ENCODE measurements at regions not wholly inside any gene's neighbourhood (a gene's known extent, or its start where the extent isn't known, plus 50 kb on each side); places are given as distances from the start of the nearest gene placed in this dataset.

GRCh38 chr22:48920776-48921241, 906.9 kb downstream of the BRD1 start (continued):
- TF ChIP-seq REST (IDR thresholded peaks at IDR 0.05; ENCODE audit: unreplicated experiment): no peak
- TF ChIP-seq STAT1 (IDR thresholded peaks at IDR 0.05; ENCODE audit: unreplicated experiment): no peak
- TF ChIP-seq POLR2AphosphoS5 (IDR thresholded peaks at IDR 0.05; ENCODE audit: low read depth): no peak

GRCh38 chr22:48919851-48920589, 907.7 kb downstream of the BRD1 start:
- no peak overlapping the region for H3K27ac ChIP-seq (ENCODE audit: low read depth)
- DNase-seq (ENCODE audit: low spot score): no peak

More at GRCh38 chr22:48919851-48920589, 907.7 kb downstream of the BRD1 start:
- Mint-ChIP-seq H3K9me3 (peaks cover 21% of the 10 kb centered on the region), H3K27me3 (ENCODE audit: insufficient read depth, low read depth, poor library complexity) (peaks cover 8% of the 10 kb centered on the region), H3K36me3 (ENCODE audit: low read depth) (peaks cover 9% of the 10 kb centered on the region; the same call in 2 of the 3 replicates), H3K27ac (no peak overlapping the region), H3K4me3 (no peak overlapping the region), H3K4me1 (no peaks in the 10 kb centered on the region; the same call in 1 of the 3 replicates)
- Histone ChIP-seq H3K36me3 (ENCODE audit: insufficient read depth) (peaks cover under 1% of the 10 kb centered on the region; the same call in 1 of the 2 replicates), H3K79me2 (replicated peaks; ENCODE audit: insufficient read depth) (no peaks in the 10 kb centered on the region), H3K4me1 (ENCODE audit: insufficient read depth) (no peaks in the 10 kb centered on the region), H3K4me3 (no peak overlapping the region), H3F3A (replicated peaks; ENCODE audit: low read depth) (no peaks in the 10 kb centered on the region), H2AFZ (no peak overlapping the region), H3K27me3 (ENCODE audit: insufficient read depth) (no peaks in the 10 kb centered on the region), H3K9me2 (ENCODE audit: insufficient read depth) (no peaks in the 10 kb centered on the region), H3K4me2 (no peak overlapping the region), H4K20me1 (replicated peaks; ENCODE audit: insufficient read depth) (no peaks in the 10 kb centered on the region)
- ATAC-seq: no peak
- TF ChIP-seq REST (IDR thresholded peaks at IDR 0.05; ENCODE audit: unreplicated experiment) (no peak), ZNF331 (CRISPR knock-in tag; IDR thresholded peaks at IDR 0.05; ENCODE audit: low read depth) (no peak), ETS1 (IDR thresholded peaks at IDR 0.05) (no peak), CTCF (conservative IDR thresholded peaks at IDR 0.05; ENCODE audit: low read depth in 2 of 2) (no peak), EZH2phosphoT487 (IDR thresholded peaks at IDR 0.05; ENCODE audit: unreplicated experiment) (no peak), POLR2AphosphoS5 (IDR thresholded peaks at IDR 0.05; ENCODE audit: low read depth) (no peak), NANOG (IDR thresholded peaks at IDR 0.05; ENCODE audit: borderline replicate concordance) (no peak)

Data from GM23338 (cell line).